Osteocyte (in vitro differentiated cells): ENCODE measurements at regions not wholly inside any gene's neighbourhood (a gene's known extent, or its start where the extent isn't known, plus 50 kb on each side); places are given as distances from the start of the nearest gene placed in this dataset.

ENCODE experiments used
- DNase-seq: peaks from one replicate; pipeline ENCODE4 v3.0.0; 2021; ENCODE audit warnings: mixed read lengths; ENCODE audit not compliant: unreplicated experiment; ENCODE audit errors: extremely low spot score
- H3K27ac Mint-ChIP-seq: one replicate; pipeline ENCODE4 v1.8.0; 2021; ENCODE audit warnings: mild to moderate bottlenecking, mixed read lengths; ENCODE audit not compliant: unreplicated experiment
- H3K27me3 Mint-ChIP-seq: one replicate; pipeline ENCODE4 v1.8.0; 2021; ENCODE audit warnings: mixed read lengths; ENCODE audit not compliant: unreplicated experiment
- H3K36me3 Mint-ChIP-seq: one replicate; pipeline ENCODE4 v1.8.0; 2021; ENCODE audit warnings: mixed read lengths; ENCODE audit not compliant: unreplicated experiment
- H3K4me1 Mint-ChIP-seq: one replicate; pipeline ENCODE4 v1.8.0; 2021; ENCODE audit warnings: mixed read lengths; ENCODE audit not compliant: unreplicated experiment
- H3K4me3 Mint-ChIP-seq: one replicate; pipeline ENCODE4 v1.8.0; 2021; ENCODE audit warnings: mild to moderate bottlenecking, moderate library complexity, mixed read lengths; ENCODE audit not compliant: unreplicated experiment
- H3K9me3 Mint-ChIP-seq: one replicate; pipeline ENCODE4 v1.8.0; 2021; ENCODE audit warnings: mixed read lengths; ENCODE audit not compliant: unreplicated experiment
- TF ChIP-seq, protein P1 (sequence below): fragments of 200-600 bp; sonication (generic); IDR thresholded peaks from 2 replicates; pipeline ENCODE4 v1.5.0; 2021; ENCODE audit warnings: antibody characterized with exemption, mild to moderate bottlenecking, moderate library complexity

DNA sequence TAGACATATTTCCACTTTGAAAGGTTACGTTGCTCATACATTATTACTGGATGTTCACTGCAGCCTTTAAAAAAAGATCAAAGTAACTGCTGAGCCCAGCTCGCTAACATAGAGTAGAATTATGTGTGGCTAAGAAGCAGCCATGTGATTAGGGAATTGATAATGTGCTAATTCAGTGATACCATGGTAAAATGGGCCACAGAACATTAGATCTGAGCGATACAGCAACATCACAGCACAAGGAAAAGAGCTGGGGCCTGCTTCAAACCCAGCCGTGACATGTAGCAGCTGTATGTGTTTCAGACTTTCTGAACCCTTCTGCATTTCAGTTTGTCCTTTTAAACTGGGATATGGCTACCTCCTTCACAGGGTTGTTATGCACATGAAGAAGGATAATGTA lies 92.3 kb upstream of the LMNTD1 start:
- DNase-seq = no peak
- Mint-ChIP-seq H3K27me3 (no peaks in the 10 kb centered on the region), H3K36me3 (no peaks in the 10 kb centered on the region), H3K4me3 (no peak overlapping the region), H3K27ac (no peak overlapping the region), H3K9me3 (no peaks in the 10 kb centered on the region), H3K4me1 (peaks cover 11% of the 10 kb centered on the region)
- TF ChIP-seq, protein P1, sequence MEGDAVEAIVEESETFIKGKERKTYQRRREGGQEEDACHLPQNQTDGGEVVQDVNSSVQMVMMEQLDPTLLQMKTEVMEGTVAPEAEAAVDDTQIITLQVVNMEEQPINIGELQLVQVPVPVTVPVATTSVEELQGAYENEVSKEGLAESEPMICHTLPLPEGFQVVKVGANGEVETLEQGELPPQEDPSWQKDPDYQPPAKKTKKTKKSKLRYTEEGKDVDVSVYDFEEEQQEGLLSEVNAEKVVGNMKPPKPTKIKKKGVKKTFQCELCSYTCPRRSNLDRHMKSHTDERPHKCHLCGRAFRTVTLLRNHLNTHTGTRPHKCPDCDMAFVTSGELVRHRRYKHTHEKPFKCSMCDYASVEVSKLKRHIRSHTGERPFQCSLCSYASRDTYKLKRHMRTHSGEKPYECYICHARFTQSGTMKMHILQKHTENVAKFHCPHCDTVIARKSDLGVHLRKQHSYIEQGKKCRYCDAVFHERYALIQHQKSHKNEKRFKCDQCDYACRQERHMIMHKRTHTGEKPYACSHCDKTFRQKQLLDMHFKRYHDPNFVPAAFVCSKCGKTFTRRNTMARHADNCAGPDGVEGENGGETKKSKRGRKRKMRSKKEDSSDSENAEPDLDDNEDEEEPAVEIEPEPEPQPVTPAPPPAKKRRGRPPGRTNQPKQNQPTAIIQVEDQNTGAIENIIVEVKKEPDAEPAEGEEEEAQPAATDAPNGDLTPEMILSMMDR = no peak

DNA sequence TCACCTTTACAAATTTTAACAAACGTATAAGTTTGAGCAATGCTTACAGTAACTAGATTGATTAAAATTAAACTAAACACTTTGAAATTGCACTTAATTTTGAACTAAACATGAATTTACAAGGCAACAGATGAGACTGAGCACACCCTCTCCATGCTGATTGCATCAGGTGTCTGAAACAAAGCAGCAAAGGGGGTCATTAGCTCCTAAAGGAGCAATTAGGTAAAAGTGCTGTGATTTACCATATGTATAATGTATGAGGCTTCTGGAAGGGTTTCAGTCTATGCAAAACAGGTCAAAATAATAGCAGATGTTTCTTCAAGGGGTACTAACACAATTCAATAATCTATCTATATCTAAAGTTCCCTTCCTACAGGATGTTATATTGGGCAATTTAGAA lies 98.8 kb upstream of the LMNTD1 start:
- H3K9me3 Mint-ChIP-seq = no peaks in the 10 kb centered on the region
- H3K27ac Mint-ChIP-seq = no peak overlapping the region
- H3K4me3 Mint-ChIP-seq = no peak overlapping the region
- no peaks in the 10 kb centered on the region for H3K27me3 Mint-ChIP-seq
- peaks cover 18% of the 10 kb centered on the region for H3K4me1 Mint-ChIP-seq
- no peaks in the 10 kb centered on the region for H3K36me3 Mint-ChIP-seq
- TF ChIP-seq, protein P1 = no peak
- DNase-seq = no peak

DNA sequence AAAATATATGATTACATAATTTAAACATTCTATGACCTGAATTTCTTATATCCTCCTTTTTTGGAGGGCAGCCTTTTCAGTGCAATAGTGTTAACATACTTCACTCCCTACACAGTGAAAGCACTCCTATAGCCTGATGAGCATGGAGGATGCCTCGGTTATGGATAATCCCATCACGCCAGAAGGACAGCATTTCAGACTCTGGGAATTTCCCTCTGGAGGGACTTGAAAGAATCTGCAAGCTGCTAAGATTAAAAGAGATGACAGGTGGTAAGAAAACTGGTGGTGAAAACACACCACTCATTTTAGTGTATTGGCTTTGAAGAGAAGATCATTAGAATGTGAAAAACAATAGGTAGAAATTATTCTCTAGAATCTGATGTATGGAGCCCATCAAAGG lies 99.3 kb upstream of the LMNTD1 start:
- H3K27me3 Mint-ChIP-seq = no peaks in the 10 kb centered on the region
- TF ChIP-seq, protein P1 = no peak
- no peaks in the 10 kb centered on the region for H3K36me3 Mint-ChIP-seq
- no peak for DNase-seq
- H3K9me3 Mint-ChIP-seq = no peaks in the 10 kb centered on the region
- peaks cover 18% of the 10 kb centered on the region for H3K4me1 Mint-ChIP-seq
- H3K4me3 Mint-ChIP-seq = no peak overlapping the region
- no peak overlapping the region for H3K27ac Mint-ChIP-seq

DNA sequence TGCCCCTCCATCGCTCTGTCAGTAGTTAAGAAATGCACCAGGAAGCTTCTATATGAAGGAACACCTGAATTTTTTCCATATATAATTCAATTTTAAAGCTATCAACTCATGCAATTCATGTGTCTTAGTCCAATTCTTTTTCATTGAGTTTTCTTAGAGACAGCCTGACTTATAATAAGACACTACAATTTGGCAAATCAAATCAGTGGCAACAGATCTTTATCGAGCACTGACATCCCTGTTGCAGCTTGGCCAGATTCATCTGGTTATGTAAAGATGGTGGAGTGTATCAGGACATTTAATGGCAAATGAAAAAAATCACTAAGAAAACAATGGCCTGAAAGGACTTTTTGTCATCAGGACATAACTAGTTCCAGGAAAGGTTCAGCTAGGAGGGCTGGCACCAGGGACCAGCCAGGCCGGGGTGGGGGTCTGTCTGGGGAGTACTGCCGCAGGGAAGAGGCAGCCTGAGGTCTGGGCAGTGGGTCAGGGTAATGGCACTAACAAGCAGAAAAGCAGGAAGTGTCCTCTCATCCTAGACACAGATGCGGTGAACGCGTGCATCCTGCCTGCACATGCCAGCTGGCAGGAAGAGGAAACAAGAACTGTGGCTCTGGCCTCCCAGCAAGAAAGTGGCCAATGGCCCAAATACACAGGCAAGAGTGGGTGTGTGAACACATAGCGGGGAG lies 100.5 kb upstream of the LMNTD1 start:
- Mint-ChIP-seq H3K36me3 (no peaks in the 10 kb centered on the region), H3K27me3 (no peaks in the 10 kb centered on the region)

DNA sequence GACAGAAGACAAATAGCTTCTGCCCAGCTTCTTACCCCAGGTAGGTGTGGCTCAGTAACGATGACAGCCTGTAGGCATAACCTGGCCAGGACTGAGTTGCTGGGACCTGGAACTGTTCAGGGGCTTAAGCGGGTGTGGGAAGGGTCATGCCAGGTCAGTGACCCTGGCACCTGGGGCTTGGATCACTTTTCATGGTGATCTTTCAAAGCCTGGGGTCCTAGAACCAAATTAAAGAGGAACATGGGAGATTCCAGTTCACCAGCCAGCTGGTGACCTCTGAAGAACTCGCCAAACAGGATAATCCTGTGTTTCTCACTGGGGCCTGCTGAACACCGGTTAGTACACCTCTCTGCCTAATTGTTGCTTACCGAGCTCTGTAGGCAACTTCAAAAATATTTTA lies 102.6 kb upstream of the LMNTD1 start:
- H3K4me3 Mint-ChIP-seq = no peak overlapping the region
- H3K27ac Mint-ChIP-seq = no peak overlapping the region

More for the DNA sequence above, 100.5 kb upstream of the LMNTD1 start:
- Mint-ChIP-seq H3K27ac (no peak overlapping the region), H3K4me3 (no peak overlapping the region), H3K9me3 (no peaks in the 10 kb centered on the region), H3K4me1 (peaks cover 10% of the 10 kb centered on the region)
- no peak for DNase-seq
- TF ChIP-seq, protein P1 = no peak

More for the DNA sequence above, 102.6 kb upstream of the LMNTD1 start:
- Mint-ChIP-seq H3K9me3 (no peaks in the 10 kb centered on the region), H3K4me1 (peaks cover 6% of the 10 kb centered on the region), H3K36me3 (no peaks in the 10 kb centered on the region), H3K27me3 (no peaks in the 10 kb centered on the region)
- TF ChIP-seq, protein P1 = no peak
- DNase-seq = no peak
